Mesendoderm (in vitro differentiated cells): ENCODE measurements at regions not wholly inside any gene's neighbourhood (a gene's known extent, or its start where the extent isn't known, plus 50 kb on each side); places are given as distances from the start of the nearest gene placed in this dataset.

Experiments
- DNase-seq: peaks from one replicate; pipeline ENCODE4 v3.0.0; 2013
- H2AK5ac ChIP-seq: 2 replicates; pipeline ENCODE4 v1.6.1; 2013; ENCODE audit warnings: low read length, inconsistent platforms
- H2BK120ac ChIP-seq: 2 replicates; pipeline ENCODE4 v1.6.1; 2013; ENCODE audit warnings: low read depth, mild to moderate bottlenecking, low read length, moderate library complexity, mixed read lengths
- H2BK15ac ChIP-seq: replicated peaks from 2 replicates; pipeline ENCODE4 v1.6.1; 2013; ENCODE audit warnings: low read depth, mild to moderate bottlenecking, moderate library complexity
- H2BK5ac ChIP-seq: 2 replicates; pipeline ENCODE4 v1.6.1; 2013; ENCODE audit warnings: low read length, inconsistent platforms
- H3K18ac ChIP-seq: 2 replicates; pipeline ENCODE4 v1.6.1; 2013; ENCODE audit warnings: mild to moderate bottlenecking, low read length, mixed read lengths
- H3K23ac ChIP-seq: one replicate; pipeline ENCODE4 v1.6.1; 2013; ENCODE audit warnings: low read length
- H3K27ac ChIP-seq: 2 replicates; pipeline ENCODE4 v1.5.1; 2013; ENCODE audit warnings: low read depth, mild to moderate bottlenecking, inconsistent platforms, low read length, moderate library complexity
- H3K27me3 ChIP-seq: 2 replicates; pipeline ENCODE4 v1.6.1; 2013; ENCODE audit warnings: low read length, control low read depth, mild to moderate bottlenecking, inconsistent platforms; ENCODE audit not compliant: insufficient read depth, poor library complexity
- H3K36me3 ChIP-seq: 2 replicates; pipeline ENCODE4 v1.6.1; 2013; ENCODE audit warnings: low read length, inconsistent platforms; ENCODE audit not compliant: control insufficient read depth, insufficient read depth
- H3K4ac ChIP-seq: one replicate; pipeline ENCODE4 v1.6.1; 2013; ENCODE audit warnings: low read depth, mild to moderate bottlenecking, low read length, moderate library complexity
- H3K4me1 ChIP-seq: 2 replicates; pipeline ENCODE4 v1.6.1; 2013; ENCODE audit warnings: low read depth, low read length, inconsistent platforms; ENCODE audit not compliant: control insufficient read depth
- H3K4me2 ChIP-seq: 2 replicates; pipeline ENCODE4 v1.6.1; 2013; ENCODE audit warnings: low read length
- H3K4me3 ChIP-seq: 2 replicates; pipeline ENCODE4 v1.5.1; 2013; ENCODE audit warnings: mild to moderate bottlenecking, low read length
- H3K56ac ChIP-seq: one replicate; pipeline ENCODE4 v1.6.1; 2013; ENCODE audit warnings: low read length
- H3K79me1 ChIP-seq: 2 replicates; pipeline ENCODE4 v1.6.1; 2013; ENCODE audit warnings: low read length, inconsistent platforms
- H3K79me2 ChIP-seq: 2 replicates; pipeline ENCODE4 v1.6.1; 2013; ENCODE audit warnings: mild to moderate bottlenecking, low read length; ENCODE audit not compliant: control insufficient read depth, insufficient read depth
- H3K9ac ChIP-seq: 2 replicates; pipeline ENCODE4 v1.6.1; 2013; ENCODE audit warnings: low read length, inconsistent platforms
- H4K5ac ChIP-seq: one replicate; pipeline ENCODE4 v1.6.1; 2013; ENCODE audit warnings: low read length
- H4K8ac ChIP-seq: one replicate; pipeline ENCODE4 v1.6.1; 2013; ENCODE audit warnings: low read depth, mild to moderate bottlenecking, control low read depth, low read length, moderate library complexity
- WGBS: extraction: QIAGEN DNeasy Blood & Tissue Kit; methylation state at CpG from one replicate; pipeline ENCODE4 v1.1.7; 2013; ENCODE audit warnings: low lambda C conversion rate, missing lambda C conversion rate; ENCODE audit not compliant: insufficient coverage; ENCODE audit errors: extremely low coverage; 5-methylcytosine and 5-hydroxymethylcytosine counted together

- Histone ChIP-seq H2BK120ac (no peak overlapping the region), H3K4me2 (no peak overlapping the region), H3K18ac (no peak overlapping the region), H3K56ac (no peak overlapping the region), H4K8ac (no peak overlapping the region), H2BK15ac (no peak overlapping the region), H3K79me2 (no peaks in the 10 kb centered on the region), H3K4ac (no peak overlapping the region), H3K79me1 (no peaks in the 10 kb centered on the region), H2BK5ac (no peak overlapping the region), H3K27ac (no peak overlapping the region), H3K36me3 (no peaks in the 10 kb centered on the region), H2AK5ac (no peak overlapping the region), H4K5ac (no peak overlapping the region), H3K23ac (no peak overlapping the region), H3K9ac (no peak overlapping the region), H3K4me3 (no peak overlapping the region), H3K4me1 (no peaks in the 10 kb centered on the region), H3K27me3 (no peaks in the 10 kb centered on the region)
- no peak for DNase-seq
- no CpG with 5 or more reads among the region's 12 CpGs for WGBS
These were observed 83.4 kb upstream of the SHISAL1 start for GRCh38 chr22:44396021-44396726.

- no peak for DNase-seq
- no peak overlapping the region for H2BK15ac ChIP-seq
- no peak overlapping the region for H3K56ac ChIP-seq
- H3K4me3 ChIP-seq = no peak overlapping the region
- H2AK5ac ChIP-seq = no peak overlapping the region
- no peak overlapping the region for H2BK120ac ChIP-seq
- H3K27ac ChIP-seq = no peak overlapping the region
- no CpG with 5 or more reads among the region's 31 CpGs for WGBS
- H3K4me2 ChIP-seq = no peak overlapping the region
- no peak overlapping the region for H3K23ac ChIP-seq
- no peaks in the 10 kb centered on the region for H3K27me3 ChIP-seq
- H3K4ac ChIP-seq = no peak overlapping the region
- no peak overlapping the region for H2BK5ac ChIP-seq
- no peak overlapping the region for H4K8ac ChIP-seq
- H3K79me1 ChIP-seq = no peaks in the 10 kb centered on the region
- H3K4me1 ChIP-seq = no peaks in the 10 kb centered on the region
- no peak overlapping the region for H4K5ac ChIP-seq
- no peak overlapping the region for H3K9ac ChIP-seq
- no peaks in the 10 kb centered on the region for H3K36me3 ChIP-seq
- no peaks in the 10 kb centered on the region for H3K79me2 ChIP-seq
- H3K18ac ChIP-seq = no peak overlapping the region
These were observed 82.6 kb upstream of the SHISAL1 start for GRCh38 chr22:44395118-44396005.

- no peaks in the 10 kb centered on the region for H3K36me3 ChIP-seq
- no peak for DNase-seq
- no peak overlapping the region for H2BK120ac ChIP-seq
- no peak overlapping the region for H3K18ac ChIP-seq
- H3K9ac ChIP-seq = no peak overlapping the region
- no peaks in the 10 kb centered on the region for H3K79me1 ChIP-seq
- H3K27me3 ChIP-seq = no peaks in the 10 kb centered on the region
- no peak overlapping the region for H3K27ac ChIP-seq
- H3K4me1 ChIP-seq = no peaks in the 10 kb centered on the region
- no peak overlapping the region for H3K4me2 ChIP-seq
- no peak overlapping the region for H4K8ac ChIP-seq
- no peak overlapping the region for H2BK15ac ChIP-seq
- no peak overlapping the region for H2AK5ac ChIP-seq
- no peak overlapping the region for H3K4ac ChIP-seq
- no peak overlapping the region for H2BK5ac ChIP-seq
- H3K79me2 ChIP-seq = no peaks in the 10 kb centered on the region
- H4K5ac ChIP-seq = no peak overlapping the region
- H3K23ac ChIP-seq = no peak overlapping the region
- H3K56ac ChIP-seq = no peak overlapping the region
- no peak overlapping the region for H3K4me3 ChIP-seq
- no CpG with 5 or more reads among the region's 22 CpGs for whole genome bisulfite sequencing
These were observed 81.7 kb upstream of the SHISAL1 start for GRCh38 chr22:44394246-44395117.

GRCh38 chr22:44393066-44393465 is 80.3 kb upstream of the SHISAL1 start:
- Histone ChIP-seq H3K4me3 (no peak overlapping the region), H3K9ac (no peak overlapping the region), H3K4ac (no peak overlapping the region), H2BK15ac (no peak overlapping the region), H3K79me2 (no peaks in the 10 kb centered on the region), H3K18ac (no peak overlapping the region), H3K4me1 (no peaks in the 10 kb centered on the region), H3K4me2 (no peak overlapping the region), H2BK120ac (no peak overlapping the region), H2BK5ac (no peak overlapping the region), H3K27ac (no peak overlapping the region), H3K56ac (no peak overlapping the region), H4K5ac (no peak overlapping the region), H3K36me3 (no peaks in the 10 kb centered on the region), H3K23ac (no peak overlapping the region), H2AK5ac (no peak overlapping the region), H3K79me1 (no peaks in the 10 kb centered on the region), H4K8ac (no peak overlapping the region), H3K27me3 (no peaks in the 10 kb centered on the region)
- no CpG with 5 or more reads among the region's 8 CpGs for WGBS
- no peak for DNase-seq

- DNase-seq = no peak
These were observed 79.7 kb upstream of the SHISAL1 start for GRCh38 chr22:44392446-44392921.

More at GRCh38 chr22:44392446-44392921, 79.7 kb upstream of the SHISAL1 start:
- Histone ChIP-seq H3K27me3 (no peaks in the 10 kb centered on the region), H3K4me2 (no peak overlapping the region), H3K36me3 (no peaks in the 10 kb centered on the region), H3K18ac (no peak overlapping the region), H2AK5ac (no peak overlapping the region), H3K79me2 (no peaks in the 10 kb centered on the region), H2BK120ac (no peak overlapping the region), H3K27ac (no peak overlapping the region), H2BK5ac (no peak overlapping the region), H3K56ac (no peak overlapping the region), H4K8ac (no peak overlapping the region), H3K23ac (no peak overlapping the region), H4K5ac (no peak overlapping the region), H2BK15ac (no peak overlapping the region), H3K9ac (no peak overlapping the region), H3K4ac (no peak overlapping the region), H3K4me3 (no peak overlapping the region), H3K79me1 (no peaks in the 10 kb centered on the region), H3K4me1 (no peaks in the 10 kb centered on the region)
- no CpG with 5 or more reads among the region's 6 CpGs for WGBS
